B cell (primary cell): ENCODE measurements at regions not wholly inside any gene's neighbourhood (a gene's known extent, or its start where the extent isn't known, plus 50 kb on each side); places are given as distances from the start of the nearest gene placed in this dataset.

Experiments used
- ATAC-seq: fragments of 200-7000 bp; cut with Tn5 transposase; one replicate; pipeline ENCODE4 v1.10.0; 2021; ENCODE audit warnings: low read depth, mild to moderate bottlenecking, moderate number of reproducible peaks, moderate library complexity
- CTCF ChIA-PET: fragments of 350-600 bp; sonication (Branson Sonifier 250); formaldehyde crosslinking; loops from one replicate; lab custom pipeline; 2021; ENCODE audit warnings: antibody characterized with exemption, inconsistent platforms; lab: Charles Lee
- POLR2A ChIA-PET: fragments of 350-600 bp; sonication (Branson Sonifier 250); formaldehyde crosslinking; loops from one replicate; lab custom pipeline; 2021; ENCODE audit warnings: antibody characterized with exemption; lab: Charles Lee
- DNase-seq: peaks from one replicate; pipeline ENCODE4 v3.0.0; 2013
- H2AFZ ChIP-seq: 2 replicates; pipeline ENCODE4 v1.6.1; 2012; ENCODE audit warnings: mild to moderate bottlenecking, low read depth, low read length; ENCODE audit not compliant: insufficient read depth, poor library complexity, severe bottlenecking
- H3K27ac ChIP-seq, 2 donors: 1 replicate in 1 of 2; 2 replicates in 1 of 2; pipeline ENCODE4 v1.5.1; 2012 to 2013; ENCODE audit warnings: low read length in 2 of 2, mild to moderate bottlenecking in 2 of 2, moderate library complexity in 1 of 2
- H3K27me3 ChIP-seq, 4 experiments: fragments of 200-600 bp in 1 of 4; sonication (generic) in 1 of 4; replicated peaks in 1 of 4; 1 replicate in 2 of 4; 2 replicates in 2 of 4; pipeline versions ENCODE4 v1.6.1 to v1.7.0; 2013 to 2016; ENCODE audit warnings: low read length in 3 of 4, mild to moderate bottlenecking in 2 of 4, mixed read lengths in 1 of 4, moderate library complexity in 1 of 4; ENCODE audit not compliant: insufficient read depth in 4 of 4, control insufficient read depth in 3 of 4; ENCODE audit errors: control extremely low read depth in 1 of 4
- H3K36me3 ChIP-seq, 2 experiments: replicated peaks in 1 of 2; 1 replicate in 1 of 2; 2 replicates in 1 of 2; pipeline versions ENCODE4 v1.6.1 to v1.7.1; 2013; ENCODE audit warnings: low read length in 1 of 2; ENCODE audit not compliant: insufficient read depth in 2 of 2, control insufficient read depth in 1 of 2; ENCODE audit errors: control extremely low read depth in 1 of 2, extremely low read depth in 1 of 2
- H3K4me1 ChIP-seq, 2 donors: fragments of 200-600 bp in 1 of 2; sonication (generic) in 1 of 2; 1 replicate in 1 of 2; 2 replicates in 1 of 2; pipeline versions ENCODE4 v1.5.1 to v1.6.1; 2013 to 2017; ENCODE audit warnings: low read length in 2 of 2; ENCODE audit not compliant: control insufficient read depth in 2 of 2, insufficient read depth in 2 of 2
- H3K4me2 ChIP-seq: replicated peaks from 2 replicates; pipeline ENCODE3; 2012; ENCODE audit warnings: mild to moderate bottlenecking, low read depth, low read length; ENCODE audit not compliant: poor library complexity, severe bottlenecking
- H3K4me3 ChIP-seq, 5 experiments: fragments of 200-600 bp in 1 of 5; sonication (generic) in 1 of 5; 1 replicate in 3 of 5; 2 replicates in 2 of 5; pipeline versions ENCODE4 v1.5.1 to v1.7.0; 2011 to 2016; ENCODE audit warnings: low read length in 4 of 5, mild to moderate bottlenecking in 4 of 5, low read depth in 2 of 5, control low read depth in 1 of 5, moderate library complexity in 1 of 5; ENCODE audit not compliant: insufficient read depth in 1 of 5; ENCODE audit errors: control extremely low read depth in 1 of 5, extremely low read depth in 1 of 5
- H3K79me2 ChIP-seq: fragments of 200-600 bp; sonication (generic); one replicate; pipeline ENCODE4 v1.6.0; 2016; ENCODE audit warnings: low read length; ENCODE audit not compliant: control insufficient read depth, insufficient read depth
- H3K9ac ChIP-seq: fragments of 200-600 bp; sonication (generic); 2 replicates; pipeline ENCODE4 v1.6.1; 2017; ENCODE audit warnings: mild to moderate bottlenecking, low read length, moderate library complexity
- H3K9me3 ChIP-seq, 3 donors: one replicate each; pipeline versions ENCODE4 v1.6.1 to v1.7.1; 2013; ENCODE audit warnings: low read length in 2 of 3; ENCODE audit not compliant: control insufficient read depth in 2 of 3, insufficient read depth in 1 of 3; ENCODE audit errors: control extremely low read depth in 1 of 3
- H4K20me1 ChIP-seq: 2 replicates; pipeline ENCODE4 v1.6.0; 2012; ENCODE audit warnings: mild to moderate bottlenecking, low read length; ENCODE audit not compliant: insufficient read depth, control insufficient read depth, poor library complexity, severe bottlenecking
- H3K27ac Mint-ChIP-seq: one replicate; pipeline ENCODE4 v1.8.0; 2021; ENCODE audit warnings: mixed read lengths
- H3K27me3 Mint-ChIP-seq: one replicate; pipeline ENCODE4 v1.8.0; 2021; ENCODE audit warnings: mixed read lengths
- H3K4me1 Mint-ChIP-seq: one replicate; pipeline ENCODE4 v1.8.0; 2021; ENCODE audit warnings: mixed read lengths
- H3K4me3 Mint-ChIP-seq: one replicate; pipeline ENCODE4 v1.8.0; 2021; ENCODE audit warnings: mixed read lengths
- H3K9me3 Mint-ChIP-seq: one replicate; pipeline ENCODE4 v1.8.0; 2022; ENCODE audit warnings: mixed read lengths; ENCODE audit not compliant: insufficient read depth
- EZH2 ChIP-seq: IDR thresholded peaks from 2 replicates; pipeline ENCODE4 v1.6.1; 2012; ENCODE audit warnings: borderline replicate concordance, low read depth, mild to moderate bottlenecking, moderate library complexity, low read length; ENCODE audit not compliant: insufficient read depth, poor library complexity, severe bottlenecking
- WGBS: methylation state at CpG from one replicate; pipeline ENCODE4 v1.1.5; 2013; ENCODE audit warnings: missing lambda C conversion rate; ENCODE audit not compliant: insufficient coverage; 5-methylcytosine and 5-hydroxymethylcytosine counted together
- intact Hi-C: fragments of 100-400 bp; cut with micrococcal nuclease; formaldehyde crosslinking; loops from one replicate; pipeline ENCODE4 v1.10.0; 2022
- TF ChIP-seq, protein P1 (sequence below): fragments of 200-600 bp; IDR thresholded peaks from one replicate; pipeline ENCODE4 v1.8.0; 2022; ENCODE audit warnings: antibody characterized with exemption, mild to moderate bottlenecking

DNA sequence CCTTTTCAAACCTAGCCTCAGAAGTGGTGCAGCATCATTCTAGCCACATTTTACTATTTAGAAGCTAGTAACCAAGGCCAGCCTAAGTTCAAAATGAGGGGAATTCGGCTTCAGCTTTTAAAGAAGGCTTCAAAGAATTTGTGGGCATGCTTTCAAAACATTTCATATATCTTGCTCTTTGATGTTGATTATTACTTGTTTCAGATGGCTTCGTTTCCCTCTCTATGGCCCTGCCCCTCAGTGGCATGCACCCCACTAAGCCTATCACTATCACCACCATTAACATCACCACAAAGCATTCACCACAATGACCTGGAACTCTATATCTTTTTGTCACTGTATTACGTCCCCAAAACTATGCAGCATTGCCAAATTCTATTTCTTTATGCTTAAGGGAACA lies 51.2 kb upstream of the FAM47B start:
- H3K27me3 ChIP-seq: no peaks in the 10 kb centered on the region
- no peaks in the 10 kb centered on the region for H3K9me3 ChIP-seq
- Mint-ChIP-seq H3K4me3 (no peak overlapping the region), H3K27ac (no peak overlapping the region), H3K4me1 (no peaks in the 10 kb centered on the region), H3K27me3 (no peaks in the 10 kb centered on the region), H3K9me3 (no peaks in the 10 kb centered on the region)
- no peak for DNase-seq
- intact Hi-C loops: no loop called here
- H3K4me1 ChIP-seq: no peaks in the 10 kb centered on the region
- no peak overlapping the region for H3K9ac ChIP-seq
- H3K36me3 ChIP-seq: no peaks in the 10 kb centered on the region
- no peak overlapping the region for H2AFZ ChIP-seq
- WGBS: no CpG with 5 or more reads among the region's 3 CpGs
- no peak for TF ChIP-seq EZH2
- TF ChIP-seq, protein P1, sequence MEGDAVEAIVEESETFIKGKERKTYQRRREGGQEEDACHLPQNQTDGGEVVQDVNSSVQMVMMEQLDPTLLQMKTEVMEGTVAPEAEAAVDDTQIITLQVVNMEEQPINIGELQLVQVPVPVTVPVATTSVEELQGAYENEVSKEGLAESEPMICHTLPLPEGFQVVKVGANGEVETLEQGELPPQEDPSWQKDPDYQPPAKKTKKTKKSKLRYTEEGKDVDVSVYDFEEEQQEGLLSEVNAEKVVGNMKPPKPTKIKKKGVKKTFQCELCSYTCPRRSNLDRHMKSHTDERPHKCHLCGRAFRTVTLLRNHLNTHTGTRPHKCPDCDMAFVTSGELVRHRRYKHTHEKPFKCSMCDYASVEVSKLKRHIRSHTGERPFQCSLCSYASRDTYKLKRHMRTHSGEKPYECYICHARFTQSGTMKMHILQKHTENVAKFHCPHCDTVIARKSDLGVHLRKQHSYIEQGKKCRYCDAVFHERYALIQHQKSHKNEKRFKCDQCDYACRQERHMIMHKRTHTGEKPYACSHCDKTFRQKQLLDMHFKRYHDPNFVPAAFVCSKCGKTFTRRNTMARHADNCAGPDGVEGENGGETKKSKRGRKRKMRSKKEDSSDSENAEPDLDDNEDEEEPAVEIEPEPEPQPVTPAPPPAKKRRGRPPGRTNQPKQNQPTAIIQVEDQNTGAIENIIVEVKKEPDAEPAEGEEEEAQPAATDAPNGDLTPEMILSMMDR: no peak
- H4K20me1 ChIP-seq: no peaks in the 10 kb centered on the region
- ChIA-PET CTCF (no interaction called here), POLR2A (no interaction called here)
- ATAC-seq: no peak
- H3K27ac ChIP-seq: no peak overlapping the region
- no peaks in the 10 kb centered on the region for H3K79me2 ChIP-seq
- no peak overlapping the region for H3K4me2 ChIP-seq
- no peak overlapping the region for H3K4me3 ChIP-seq
